HG02973 (cell line): ENCODE measurements at regions not wholly inside any gene's neighbourhood (a gene's known extent, or its start where the extent isn't known, plus 50 kb on each side); places are given as distances from the start of the nearest gene placed in this dataset.

ENCODE experiments used
- ATAC-seq: cut with Tn5 transposase; IDR thresholded peaks from one replicate; pipeline ENCODE4 v1.9.1; 2021; ENCODE audit warnings: moderate library complexity; ENCODE audit not compliant: unreplicated experiment

- ATAC-seq, result no peak
Measured at GRCh38 chr13:30004204-30004603, 153.8 kb upstream of the UBL3 start.

GRCh38 chr13:30002577-30002976 lies 152.2 kb upstream of the UBL3 start:
- no peak for ATAC-seq

- no peak for ATAC-seq
Measured at GRCh38 chr13:30000370-30000765, 150.0 kb upstream of the UBL3 start.

GRCh38 chr13:29999492-30000369 lies 149.3 kb upstream of the UBL3 start:
- ATAC-seq, result no peak

GRCh38 chr13:29996316-29996715 lies 145.9 kb upstream of the UBL3 start:
- no peak for ATAC-seq

GRCh38 chr13:29994911-29995595 lies 144.6 kb upstream of the UBL3 start:
- ATAC-seq, result no peak

GRCh38 chr13:29993716-29994488 lies 143.5 kb upstream of the UBL3 start:
- ATAC-seq, result no peak

GRCh38 chr13:29993196-29993595 lies 142.8 kb upstream of the UBL3 start:
- no peak for ATAC-seq

- no peak for ATAC-seq
Measured at GRCh38 chr13:29991343-29991742, 140.9 kb upstream of the UBL3 start.

- no peak for ATAC-seq
Measured at GRCh38 chr13:29987340-29987739, 136.9 kb upstream of the UBL3 start.

GRCh38 chr13:29980339-29980738 lies 129.9 kb upstream of the UBL3 start:
- ATAC-seq, result no peak

- ATAC-seq, result no peak
Measured at GRCh38 chr13:29978211-29978610, 127.8 kb upstream of the UBL3 start.

- ATAC-seq, result no peak
Measured at GRCh38 chr13:29977476-29978120, 127.2 kb upstream of the UBL3 start.

- ATAC-seq, result no peak
Measured at GRCh38 chr13:29976535-29976934, 126.1 kb upstream of the UBL3 start.

GRCh38 chr13:29975283-29975682 lies 124.9 kb upstream of the UBL3 start:
- ATAC-seq, result no peak

GRCh38 chr13:29969286-29969685 lies 118.9 kb upstream of the UBL3 start:
- ATAC-seq, result no peak

- ATAC-seq, result no peak
Measured at GRCh38 chr13:29964181-29964845, 113.9 kb upstream of the UBL3 start.

- no peak for ATAC-seq
Measured at GRCh38 chr13:29963089-29963488, 112.7 kb upstream of the UBL3 start.

- no peak for ATAC-seq
Measured at GRCh38 chr13:29961036-29961670, 110.7 kb upstream of the UBL3 start.

GRCh38 chr13:29959603-29960002 lies 109.2 kb upstream of the UBL3 start:
- no peak for ATAC-seq
